Breast epithelium (tissue), 4 donors: ENCODE measurements at regions not wholly inside any gene's neighbourhood (a gene's known extent, or its start where the extent isn't known, plus 50 kb on each side); places are given as distances from the start of the nearest gene placed in this dataset.
"Not testable (repeated sequence)": the region's sequence is repeated elsewhere in the genome, so short reads cannot be mapped to it uniquely, and the experiment has no call there.

ENCODE experiments used
- DNase-seq, 2 donors: peaks; one replicate each; pipeline ENCODE4 v3.0.0-alpha.2; 2019; ENCODE audit warnings: low spot score in 2 of 2
- H3K27ac ChIP-seq, 2 donors: fragments of 200-600 bp; sonication (generic) in 1 of 2; one replicate each; pipeline ENCODE4 v1.5.1; 2016 to 2019; ENCODE audit warnings: mild to moderate bottlenecking in 1 of 2
- H3K27me3 ChIP-seq, 2 donors: fragments of 200-600 bp; sonication (generic) in 1 of 2; one replicate each; pipeline versions ENCODE4 v1.5.1 to v1.6.0; 2017 to 2019; ENCODE audit warnings: control low read depth in 1 of 2, mild to moderate bottlenecking in 1 of 2
- H3K36me3 ChIP-seq: fragments of 200-600 bp; one replicate; pipeline ENCODE4 v1.5.1; 2019
- H3K4me1 ChIP-seq, 2 donors: fragments of 200-600 bp; sonication (generic); one replicate each; pipeline ENCODE4 v1.5.1; 2016 to 2019; ENCODE audit warnings: control low read depth in 1 of 2
- H3K4me3 ChIP-seq, 3 donors: fragments of 200-600 bp; sonication (generic); 1 replicate in 2 of 3; 2 replicates in 1 of 3; pipeline ENCODE4 v1.5.1; 2016 to 2019; ENCODE audit warnings: mild to moderate bottlenecking in 3 of 3, moderate library complexity in 2 of 3
- H3K9me3 ChIP-seq, 2 donors: fragments of 200-600 bp; sonication (generic) in 1 of 2; one replicate each; pipeline ENCODE4 v1.5.1; 2016 to 2019; ENCODE audit warnings: control low read depth in 1 of 2
- CTCF ChIP-seq, 3 donors: fragments of 450-650 bp; IDR thresholded peaks; one replicate each; pipeline ENCODE4 v1.5.1; 2016 to 2017; ENCODE audit warnings: antibody characterized with exemption in 3 of 3, mild to moderate bottlenecking in 3 of 3, moderate library complexity in 3 of 3
- POLR2A ChIP-seq: fragments of 450-650 bp; IDR thresholded peaks from one replicate; pipeline ENCODE4 v1.6.1; 2016; ENCODE audit warnings: antibody characterized with exemption, mild to moderate bottlenecking, moderate library complexity
- POLR2AphosphoS5 ChIP-seq, 3 donors: sonication (generic); formaldehyde crosslinking; IDR thresholded peaks; one replicate each; pipeline ENCODE4 v1.6.1; 2017; ENCODE audit warnings: antibody characterized with exemption in 3 of 3
- intact Hi-C: fragments of 100-400 bp; cut with DNase I; formaldehyde crosslinking; loops from one replicate; pipeline ENCODE4 v1.15.1; 2023; ENCODE audit warnings: low total_unique reads

- Histone ChIP-seq H3K27ac (no peak overlapping the region), H3K4me1 (no peaks in the 10 kb centered on the region), H3K4me3 (no peak overlapping the region), H3K27me3 (no peaks in the 10 kb centered on the region), H3K9me3 (no peaks in the 10 kb centered on the region), H3K36me3 (no peaks in the 10 kb centered on the region)
- TF ChIP-seq POLR2AphosphoS5 (IDR thresholded peaks at IDR 0.05) (no peak), POLR2A (no peak), CTCF (IDR thresholded peaks at IDR 0.05) (no peak)
- DNase-seq = no peak
- intact Hi-C loops = no loop called here
These were observed 158.7 kb upstream of the GIMD1 start for GRCh38 chr4:106527316-106527715.

GRCh38 chr4:106525425-106525824 lies 156.8 kb upstream of the GIMD1 start:
- DNase-seq, H3K4me3 ChIP-seq, H3K36me3 ChIP-seq, intact Hi-C loops, H3K9me3 ChIP-seq, H3K4me1 ChIP-seq, H3K27me3 ChIP-seq, H3K27ac ChIP-seq: not testable (repeated sequence)

- H3K4me3 ChIP-seq, H3K4me1 ChIP-seq, H3K27ac ChIP-seq, H3K27me3 ChIP-seq, H3K36me3 ChIP-seq, intact Hi-C loops, H3K9me3 ChIP-seq, DNase-seq: not testable (repeated sequence)
These were observed 156.2 kb upstream of the GIMD1 start for GRCh38 chr4:106524772-106525171.

- no peaks in the 10 kb centered on the region for H3K36me3 ChIP-seq
- H3K27me3 ChIP-seq = no peaks in the 10 kb centered on the region
- no peaks in the 10 kb centered on the region for H3K4me1 ChIP-seq
- no peaks in the 10 kb centered on the region for H3K9me3 ChIP-seq
- intact Hi-C loops = no loop called here
- H3K27ac ChIP-seq = no peak overlapping the region
- DNase-seq = no peak
- TF ChIP-seq POLR2AphosphoS5 (IDR thresholded peaks at IDR 0.05) = no peak
- TF ChIP-seq CTCF (IDR thresholded peaks at IDR 0.05) = no peak
- TF ChIP-seq POLR2A = no peak
- no peak overlapping the region for H3K4me3 ChIP-seq
These were observed 154.3 kb upstream of the GIMD1 start for GRCh38 chr4:106522839-106523238.

- H3K9me3 ChIP-seq = no peaks in the 10 kb centered on the region
- no peak overlapping the region for H3K27ac ChIP-seq
- no peak overlapping the region for H3K4me3 ChIP-seq
- H3K36me3 ChIP-seq = no peaks in the 10 kb centered on the region
- no peak for DNase-seq
- no peaks in the 10 kb centered on the region for H3K4me1 ChIP-seq
- TF ChIP-seq POLR2A (no peak), CTCF (IDR thresholded peaks at IDR 0.05) (no peak), POLR2AphosphoS5 (IDR thresholded peaks at IDR 0.05) (no peak)
- intact Hi-C loops = loop anchor here (10.0 kb wide), 1 partner anchor 132 kb away; no protein-coding TSS in a partner anchor
- no peaks in the 10 kb centered on the region for H3K27me3 ChIP-seq
These were observed 144.1 kb upstream of the GIMD1 start for GRCh38 chr4:106512706-106513105.

GRCh38 chr4:106507440-106507839 lies 138.9 kb upstream of the GIMD1 start:
- no peak for TF ChIP-seq POLR2AphosphoS5 (IDR thresholded peaks at IDR 0.05)
- no peak for TF ChIP-seq CTCF (IDR thresholded peaks at IDR 0.05)
- no peak for TF ChIP-seq POLR2A
- Histone ChIP-seq H3K9me3 (no peaks in the 10 kb centered on the region), H3K27me3 (no peaks in the 10 kb centered on the region), H3K4me1 (no peaks in the 10 kb centered on the region), H3K4me3 (no peak overlapping the region), H3K27ac (no peak overlapping the region), H3K36me3 (no peaks in the 10 kb centered on the region)
- no peak for DNase-seq
- intact Hi-C loops = no loop called here
